ENCODE measurements at regions not wholly inside any gene's neighbourhood (a gene's known extent, or its start where the extent isn't known, plus 50 kb on each side); places are given as distances from the start of the nearest gene placed in this dataset.
"Not testable (repeated sequence)": the region's sequence is repeated elsewhere in the genome, so short reads cannot be mapped to it uniquely, and the experiment has no call there.

DNA sequence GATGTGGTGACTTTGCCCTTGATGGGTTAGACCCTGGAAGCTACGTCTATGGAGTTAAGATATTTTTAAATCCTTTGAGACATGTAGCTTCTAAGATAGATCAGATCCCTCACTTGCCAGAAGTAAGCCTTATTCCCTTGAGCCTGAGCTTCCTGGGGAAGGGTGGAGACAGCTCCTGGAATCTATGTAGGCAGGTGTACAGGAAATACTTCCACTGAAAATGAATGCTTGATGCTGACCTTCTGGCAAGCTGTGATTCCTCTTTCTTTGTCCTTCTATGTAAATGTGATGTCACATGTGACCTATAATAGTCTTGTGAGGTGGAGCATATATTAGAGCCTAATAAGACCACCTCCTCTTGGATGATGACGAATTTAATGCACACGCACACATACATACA, 1152.0 kb upstream of the ACO1 start:
- DNase-seq = no peak

- no peak for DNase-seq
Observed at GRCh38 chr9:31236344-31236743, 1148.1 kb upstream of the ACO1 start.

DNA sequence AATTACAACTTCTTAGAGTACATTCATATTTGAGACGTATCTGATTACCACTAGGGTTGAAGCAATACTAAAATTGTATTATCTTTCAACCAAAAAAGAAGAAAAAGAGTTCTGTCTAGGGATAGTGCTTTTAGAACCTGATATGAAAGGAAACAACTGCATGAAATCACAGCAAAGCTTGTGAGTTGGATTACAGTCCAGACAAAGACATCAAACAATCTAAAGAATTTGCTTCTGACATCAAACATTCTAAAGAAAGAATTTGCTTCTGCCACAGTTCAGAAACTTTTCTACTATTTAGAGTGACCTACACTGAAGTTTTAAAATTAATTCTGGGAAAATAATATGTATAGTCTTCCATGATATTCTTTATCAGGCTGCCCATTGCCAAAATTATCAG, 1141.1 kb upstream of the ACO1 start:
- DNase-seq = no peak

GRCh38 chr9:31248156-31248555, 1136.3 kb upstream of the ACO1 start:
- no peak for DNase-seq

DNA sequence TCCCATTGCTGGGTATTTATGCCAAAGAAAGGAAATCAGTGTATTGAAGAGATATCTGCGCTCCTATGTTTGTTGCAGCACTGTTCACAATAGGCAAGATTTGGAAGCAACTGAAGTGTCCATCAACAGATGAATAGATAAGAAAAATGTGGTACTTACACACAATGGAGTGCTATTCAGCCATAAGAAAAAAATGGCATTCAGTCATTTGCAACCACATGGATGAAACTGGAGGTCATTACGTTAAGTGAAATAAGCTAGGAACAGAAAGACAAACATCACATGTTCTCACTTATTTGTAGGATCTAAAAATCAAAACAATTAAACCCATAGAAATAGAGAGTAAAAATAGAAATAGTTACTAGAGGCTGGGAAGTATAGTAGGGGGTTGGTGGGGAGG, 1133.1 kb upstream of the ACO1 start:
- no peak for DNase-seq

DNA sequence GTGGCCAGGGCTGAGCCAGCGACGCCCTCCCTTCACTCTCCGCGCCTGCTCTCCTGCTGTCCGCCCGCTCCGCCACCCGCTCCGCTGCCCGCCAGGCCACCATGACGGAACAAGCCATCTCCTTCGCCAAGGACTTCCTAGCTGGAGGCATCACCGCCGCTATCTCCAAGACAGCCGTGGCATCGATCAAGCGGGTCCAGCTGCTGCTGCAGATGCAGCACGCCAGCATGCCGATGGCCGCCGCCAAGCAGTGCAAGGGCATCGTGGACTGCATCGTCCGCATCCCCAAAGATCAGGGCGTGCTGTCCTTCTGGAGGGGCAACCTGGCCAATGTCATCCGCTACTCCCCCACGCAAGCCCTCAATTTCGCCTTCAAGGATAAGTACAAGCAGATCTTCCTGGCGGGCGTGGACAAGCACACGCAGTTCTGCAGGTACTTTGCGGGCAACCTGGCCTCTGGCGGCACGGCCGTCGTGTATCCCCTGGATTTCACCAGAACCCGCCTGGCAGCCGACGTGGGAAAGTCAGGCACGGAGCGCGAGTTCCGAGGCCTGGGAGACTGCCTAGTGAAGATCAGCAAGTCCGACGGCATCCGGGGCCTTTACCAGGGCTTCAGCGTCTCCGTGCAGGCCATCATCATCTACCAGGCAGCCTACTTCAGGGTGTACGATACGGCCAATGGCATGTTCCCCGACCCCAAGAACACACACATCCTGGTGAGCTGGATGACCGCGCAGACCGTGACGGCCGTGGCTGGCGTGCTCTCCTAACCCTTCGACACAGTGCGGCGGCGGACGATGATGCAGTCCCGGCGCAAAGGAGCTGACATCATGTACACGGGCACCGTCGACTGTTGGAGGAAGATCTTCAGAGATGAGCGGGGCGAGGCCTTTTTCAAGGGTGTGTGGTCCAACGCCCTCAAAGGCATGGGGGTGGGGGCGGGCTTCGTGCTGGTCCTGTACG, 1130.4 kb upstream of the ACO1 start:
- DNase-seq = no peak

DNA sequence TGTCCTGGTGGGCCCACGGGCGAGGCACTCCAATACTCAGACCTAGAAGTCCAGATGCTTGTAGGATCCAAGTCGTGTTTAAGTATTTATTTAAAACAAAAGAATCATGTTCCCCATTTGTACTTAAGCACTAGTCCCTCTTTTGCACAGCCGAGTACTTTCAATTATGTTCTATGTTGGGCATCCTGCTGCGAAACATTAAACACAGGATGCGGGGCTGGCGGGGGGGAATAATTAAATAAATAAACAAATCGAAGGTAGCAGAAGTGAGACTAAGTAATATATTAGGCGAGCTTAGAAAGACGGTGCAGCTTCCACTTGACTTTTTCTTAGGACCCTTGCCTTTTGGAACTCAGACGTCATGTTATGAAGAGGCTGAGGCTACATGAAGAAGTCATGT, 1129.2 kb upstream of the ACO1 start:
- no peak for DNase-seq

DNA sequence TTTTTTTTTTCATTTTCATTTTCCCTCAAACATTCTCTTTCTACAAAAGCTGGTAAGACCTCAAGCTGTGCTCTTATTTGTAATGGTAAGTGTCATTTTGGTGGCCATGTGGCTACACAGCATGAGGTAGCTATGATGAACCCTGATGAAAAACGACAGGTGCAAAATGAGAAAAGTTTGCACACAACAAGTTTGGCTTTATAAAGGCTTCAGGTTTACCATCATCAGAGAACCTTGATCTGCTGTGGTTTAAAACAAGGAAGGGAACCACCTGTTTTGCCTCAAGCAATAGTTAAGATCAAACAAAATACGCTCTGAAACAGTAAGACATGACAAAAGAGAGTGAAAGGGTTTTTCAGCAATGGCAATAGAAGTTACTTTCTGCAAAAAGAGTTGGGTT, 1124.6 kb upstream of the ACO1 start:
- DNase-seq = no peak

- no peak for DNase-seq
Observed at GRCh38 chr9:31272456-31273295, 1111.8 kb upstream of the ACO1 start.

GRCh38 chr9:31275419-31275818, 1109.0 kb upstream of the ACO1 start:
- no peak for DNase-seq

GRCh38 chr9:31290731-31291130, 1093.7 kb upstream of the ACO1 start:
- no peak for DNase-seq

DNA sequence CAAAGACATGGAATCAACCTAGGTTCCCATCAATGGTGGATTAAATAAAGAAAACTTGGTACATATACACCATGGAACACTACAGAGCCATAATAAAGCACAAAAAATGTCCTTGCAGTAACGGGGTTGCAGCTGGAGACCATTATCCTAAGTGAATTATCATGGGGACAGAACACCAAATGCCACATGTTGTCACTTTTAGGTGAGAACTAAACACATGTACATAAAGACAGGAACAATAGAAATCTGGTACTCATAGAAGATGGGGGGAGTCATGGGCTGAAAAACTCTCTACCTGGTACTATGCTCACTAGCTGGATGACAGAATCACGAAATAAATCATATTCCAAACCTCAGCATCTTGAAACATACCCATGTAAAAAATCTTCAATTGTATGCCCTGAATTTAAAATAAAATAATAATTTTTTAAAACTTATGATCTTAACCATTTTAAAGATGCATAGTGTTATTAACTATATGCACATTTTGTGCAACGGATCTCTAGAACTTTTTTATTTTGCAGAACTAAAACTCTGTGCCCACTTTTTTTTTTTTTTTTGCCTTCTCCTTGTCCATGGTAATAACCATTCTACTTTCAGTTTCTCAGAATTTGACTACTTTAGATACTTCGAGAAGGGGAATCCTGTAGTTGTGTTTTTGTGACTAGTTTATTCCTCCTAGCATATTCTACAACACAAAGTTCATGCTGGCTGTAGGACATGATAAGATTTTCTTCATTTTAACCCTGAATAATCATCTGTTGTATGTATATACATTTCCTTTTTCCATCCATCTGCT, 1081.6 kb upstream of the ACO1 start:
- DNase-seq = no peak

GRCh38 chr9:31304576-31304975, 1079.9 kb upstream of the ACO1 start:
- DNase-seq = no peak

- DNase-seq = no peak
Observed at GRCh38 chr9:31314241-31314640, 1070.2 kb upstream of the ACO1 start.

- no peak for DNase-seq
Observed at GRCh38 chr9:31320494-31320893, 1063.9 kb upstream of the ACO1 start.

- DNase-seq = no peak
Observed at GRCh38 chr9:31321256-31321655, 1063.2 kb upstream of the ACO1 start.

- DNase-seq = no peak
Observed at GRCh38 chr9:31321686-31322085, 1062.8 kb upstream of the ACO1 start.

DNA sequence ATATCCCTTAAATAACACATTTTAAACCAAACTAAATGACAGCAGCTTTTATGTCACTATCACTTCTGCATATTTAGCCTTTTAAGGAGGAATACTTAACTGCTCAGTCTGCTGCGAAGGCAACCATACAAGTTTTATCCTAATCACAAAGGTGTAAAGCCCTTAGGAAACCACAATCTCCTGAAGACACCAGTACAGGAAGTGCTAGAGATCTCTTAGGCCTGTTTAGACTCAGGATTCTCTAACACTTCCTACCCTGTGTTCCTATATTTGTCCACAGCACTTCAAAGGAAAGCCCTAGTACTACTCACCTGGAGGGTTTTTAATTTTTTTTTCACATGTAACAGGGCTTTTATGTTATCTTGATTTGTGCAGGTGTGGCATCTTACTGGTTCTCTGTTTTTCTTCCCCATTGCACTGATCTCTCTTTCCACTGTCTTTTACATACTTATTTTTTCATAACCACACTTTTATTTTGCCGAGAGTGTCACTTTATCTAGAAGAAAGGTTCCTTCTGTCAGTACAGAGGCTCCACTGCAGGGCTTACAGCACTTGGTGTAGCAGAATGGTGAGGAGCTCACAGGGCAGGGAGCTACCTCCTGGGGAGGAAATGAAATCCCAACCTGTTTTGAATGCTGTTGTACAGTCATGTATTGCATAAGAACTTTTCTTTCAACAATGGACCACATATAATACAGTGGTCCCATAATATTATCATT, 1060.6 kb upstream of the ACO1 start:
- no peak for DNase-seq

DNA sequence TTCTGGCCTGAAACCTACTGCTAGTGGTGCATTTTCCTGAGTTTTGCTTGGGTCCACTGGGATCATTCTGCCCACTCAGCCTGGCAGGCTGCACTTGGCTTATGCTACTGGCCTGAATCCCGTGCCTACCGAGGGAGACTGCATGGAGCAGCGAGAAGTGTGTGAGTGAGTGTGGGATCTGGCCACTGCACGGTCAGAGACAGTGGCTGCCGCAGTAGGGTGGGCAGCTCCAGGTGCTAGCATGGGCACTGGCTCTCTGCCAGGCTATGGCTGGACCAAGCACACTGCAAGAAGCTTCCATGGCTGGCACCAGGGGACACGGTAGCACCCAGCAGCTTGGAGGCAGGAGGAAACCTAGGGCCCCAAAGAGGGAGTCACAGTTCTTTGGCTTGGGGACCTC, 1058.7 kb upstream of the ACO1 start:
- DNase-seq = no peak

DNA sequence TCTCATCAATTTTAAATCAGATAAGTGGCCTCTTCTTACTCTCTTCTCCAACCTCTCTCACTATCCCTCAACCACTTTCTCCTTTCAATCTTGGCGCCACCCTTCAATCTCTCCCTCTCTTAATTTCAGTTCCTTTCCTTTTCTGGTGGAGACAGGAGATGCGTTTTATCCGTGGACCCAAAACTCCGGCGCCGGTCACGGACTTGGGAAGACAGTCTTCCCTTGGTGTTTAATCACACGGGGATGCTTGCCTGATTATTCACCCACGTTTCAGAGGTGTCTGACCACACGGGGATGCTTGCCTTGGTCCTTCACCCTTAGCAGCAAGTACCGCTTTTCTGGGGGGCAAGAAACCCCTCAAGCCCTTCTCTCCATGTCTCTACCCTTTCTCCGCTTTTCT, 1057.6 kb upstream of the ACO1 start:
- not testable (repeated sequence) for DNase-seq

GRCh38 chr9:31334837-31335528, 1049.5 kb upstream of the ACO1 start:
- DNase-seq = no peak

Data from DMS79 (cell line).